B cell (primary cell): ENCODE measurements at regions not wholly inside any gene's neighbourhood (a gene's known extent, or its start where the extent isn't known, plus 50 kb on each side); places are given as distances from the start of the nearest gene placed in this dataset.

Experiments
- ATAC-seq: fragments of 200-7000 bp; cut with Tn5 transposase; one replicate; pipeline ENCODE4 v1.10.0; 2021; ENCODE audit warnings: low read depth, mild to moderate bottlenecking, moderate number of reproducible peaks, moderate library complexity
- CTCF ChIA-PET: fragments of 350-600 bp; sonication (Branson Sonifier 250); formaldehyde crosslinking; loops from one replicate; lab custom pipeline; 2021; ENCODE audit warnings: antibody characterized with exemption, inconsistent platforms; lab: Charles Lee
- POLR2A ChIA-PET: fragments of 350-600 bp; sonication (Branson Sonifier 250); formaldehyde crosslinking; loops from one replicate; lab custom pipeline; 2021; ENCODE audit warnings: antibody characterized with exemption; lab: Charles Lee
- DNase-seq: peaks from one replicate; pipeline ENCODE4 v3.0.0; 2013
- H2AFZ ChIP-seq: 2 replicates; pipeline ENCODE4 v1.6.1; 2012; ENCODE audit warnings: mild to moderate bottlenecking, low read depth, low read length; ENCODE audit not compliant: insufficient read depth, poor library complexity, severe bottlenecking
- H3K27ac ChIP-seq, 2 donors: 1 replicate in 1 of 2; 2 replicates in 1 of 2; pipeline ENCODE4 v1.5.1; 2012 to 2013; ENCODE audit warnings: low read length in 2 of 2, mild to moderate bottlenecking in 2 of 2, moderate library complexity in 1 of 2
- H3K27me3 ChIP-seq, 4 experiments: fragments of 200-600 bp in 1 of 4; sonication (generic) in 1 of 4; replicated peaks in 1 of 4; 1 replicate in 2 of 4; 2 replicates in 2 of 4; pipeline versions ENCODE4 v1.6.1 to v1.7.0; 2013 to 2016; ENCODE audit warnings: low read length in 3 of 4, mild to moderate bottlenecking in 2 of 4, mixed read lengths in 1 of 4, moderate library complexity in 1 of 4; ENCODE audit not compliant: insufficient read depth in 4 of 4, control insufficient read depth in 3 of 4; ENCODE audit errors: control extremely low read depth in 1 of 4
- H3K36me3 ChIP-seq, 2 experiments: replicated peaks in 1 of 2; 1 replicate in 1 of 2; 2 replicates in 1 of 2; pipeline versions ENCODE4 v1.6.1 to v1.7.1; 2013; ENCODE audit warnings: low read length in 1 of 2; ENCODE audit not compliant: insufficient read depth in 2 of 2, control insufficient read depth in 1 of 2; ENCODE audit errors: control extremely low read depth in 1 of 2, extremely low read depth in 1 of 2
- H3K4me1 ChIP-seq, 2 donors: fragments of 200-600 bp in 1 of 2; sonication (generic) in 1 of 2; 1 replicate in 1 of 2; 2 replicates in 1 of 2; pipeline versions ENCODE4 v1.5.1 to v1.6.1; 2013 to 2017; ENCODE audit warnings: low read length in 2 of 2; ENCODE audit not compliant: control insufficient read depth in 2 of 2, insufficient read depth in 2 of 2
- H3K4me2 ChIP-seq: replicated peaks from 2 replicates; pipeline ENCODE3; 2012; ENCODE audit warnings: mild to moderate bottlenecking, low read depth, low read length; ENCODE audit not compliant: poor library complexity, severe bottlenecking
- H3K4me3 ChIP-seq, 5 experiments: fragments of 200-600 bp in 1 of 5; sonication (generic) in 1 of 5; 1 replicate in 3 of 5; 2 replicates in 2 of 5; pipeline versions ENCODE4 v1.5.1 to v1.7.0; 2011 to 2016; ENCODE audit warnings: low read length in 4 of 5, mild to moderate bottlenecking in 4 of 5, low read depth in 2 of 5, control low read depth in 1 of 5, moderate library complexity in 1 of 5; ENCODE audit not compliant: insufficient read depth in 1 of 5; ENCODE audit errors: control extremely low read depth in 1 of 5, extremely low read depth in 1 of 5
- H3K79me2 ChIP-seq: fragments of 200-600 bp; sonication (generic); one replicate; pipeline ENCODE4 v1.6.0; 2016; ENCODE audit warnings: low read length; ENCODE audit not compliant: control insufficient read depth, insufficient read depth
- H3K9ac ChIP-seq: fragments of 200-600 bp; sonication (generic); 2 replicates; pipeline ENCODE4 v1.6.1; 2017; ENCODE audit warnings: mild to moderate bottlenecking, low read length, moderate library complexity
- H3K9me3 ChIP-seq, 3 donors: one replicate each; pipeline versions ENCODE4 v1.6.1 to v1.7.1; 2013; ENCODE audit warnings: low read length in 2 of 3; ENCODE audit not compliant: control insufficient read depth in 2 of 3, insufficient read depth in 1 of 3; ENCODE audit errors: control extremely low read depth in 1 of 3
- H4K20me1 ChIP-seq: 2 replicates; pipeline ENCODE4 v1.6.0; 2012; ENCODE audit warnings: mild to moderate bottlenecking, low read length; ENCODE audit not compliant: insufficient read depth, control insufficient read depth, poor library complexity, severe bottlenecking
- H3K27ac Mint-ChIP-seq: one replicate; pipeline ENCODE4 v1.8.0; 2021; ENCODE audit warnings: mixed read lengths
- H3K27me3 Mint-ChIP-seq: one replicate; pipeline ENCODE4 v1.8.0; 2021; ENCODE audit warnings: mixed read lengths
- H3K4me1 Mint-ChIP-seq: one replicate; pipeline ENCODE4 v1.8.0; 2021; ENCODE audit warnings: mixed read lengths
- H3K4me3 Mint-ChIP-seq: one replicate; pipeline ENCODE4 v1.8.0; 2021; ENCODE audit warnings: mixed read lengths
- H3K9me3 Mint-ChIP-seq: one replicate; pipeline ENCODE4 v1.8.0; 2022; ENCODE audit warnings: mixed read lengths; ENCODE audit not compliant: insufficient read depth
- CTCF ChIP-seq: fragments of 200-600 bp; IDR thresholded peaks from one replicate; pipeline ENCODE4 v1.8.0; 2022; ENCODE audit warnings: antibody characterized with exemption, mild to moderate bottlenecking
- EZH2 ChIP-seq: IDR thresholded peaks from 2 replicates; pipeline ENCODE4 v1.6.1; 2012; ENCODE audit warnings: borderline replicate concordance, low read depth, mild to moderate bottlenecking, moderate library complexity, low read length; ENCODE audit not compliant: insufficient read depth, poor library complexity, severe bottlenecking
- WGBS: methylation state at CpG from one replicate; pipeline ENCODE4 v1.1.5; 2013; ENCODE audit warnings: missing lambda C conversion rate; ENCODE audit not compliant: insufficient coverage; 5-methylcytosine and 5-hydroxymethylcytosine counted together
- intact Hi-C: fragments of 100-400 bp; cut with micrococcal nuclease; formaldehyde crosslinking; loops from one replicate; pipeline ENCODE4 v1.10.0; 2022

- H3K9me3 ChIP-seq: no peaks in the 10 kb centered on the region
- no peak for TF ChIP-seq CTCF
- no peak for TF ChIP-seq EZH2
- no peak overlapping the region for H3K27ac Mint-ChIP-seq
- no peak overlapping the region for H3K4me2 ChIP-seq
- no peak overlapping the region for H3K4me3 ChIP-seq
- DNase-seq (no peak), ATAC-seq (no peak)
- peaks cover 2% of the 10 kb centered on the region for H3K9me3 Mint-ChIP-seq
- H4K20me1 ChIP-seq: no peaks in the 10 kb centered on the region
- H3K4me1 ChIP-seq: no peaks in the 10 kb centered on the region
- intact Hi-C loops: no loop called here
- no peak overlapping the region for H3K9ac ChIP-seq
- no peaks in the 10 kb centered on the region for H3K4me1 Mint-ChIP-seq
- WGBS: 100% methylated on average over 2 of the region's 2 CpGs
- no peaks in the 10 kb centered on the region for H3K27me3 Mint-ChIP-seq
- no peak overlapping the region for H3K4me3 Mint-ChIP-seq
- H3K27ac ChIP-seq: no peak overlapping the region
- no peak overlapping the region for H2AFZ ChIP-seq
- ChIA-PET CTCF (no interaction called here), POLR2A (no interaction called here)
- H3K79me2 ChIP-seq: no peaks in the 10 kb centered on the region
- H3K36me3 ChIP-seq: no peaks in the 10 kb centered on the region
- no peaks in the 10 kb centered on the region for H3K27me3 ChIP-seq
Observed at GRCh38 chr2:150355440-150355839, 132.0 kb downstream of the RND3 start.

GRCh38 chr2:150353376-150353775 is 134.1 kb downstream of the RND3 start:
- Histone ChIP-seq H3K36me3 (no peaks in the 10 kb centered on the region), H3K9ac (no peak overlapping the region), H4K20me1 (no peaks in the 10 kb centered on the region), H3K27me3 (no peaks in the 10 kb centered on the region), H3K4me2 (no peak overlapping the region), H3K4me1 (no peaks in the 10 kb centered on the region), H3K4me3 (no peak overlapping the region), H3K27ac (no peak overlapping the region), H2AFZ (no peak overlapping the region), H3K9me3 (no peaks in the 10 kb centered on the region), H3K79me2 (no peaks in the 10 kb centered on the region)
- TF ChIP-seq EZH2 (no peak), CTCF (no peak)
- Mint-ChIP-seq H3K4me1 (no peaks in the 10 kb centered on the region), H3K27ac (no peak overlapping the region), H3K4me3 (no peak overlapping the region), H3K27me3 (no peaks in the 10 kb centered on the region), H3K9me3 (no peaks in the 10 kb centered on the region)
- intact Hi-C loops: no loop called here
- ATAC-seq (no peak), DNase-seq (no peak)
- CTCF ChIA-PET: no interaction called here
- POLR2A ChIA-PET: no interaction called here
- WGBS: no CpG with 5 or more reads among the region's 2 CpGs
